BLaER1 treated with 17β-estradiol and CSF1 and Interleukin-3, amounts not matched to agents 10 nM and 100 nM (cell line): ENCODE measurements at regions not wholly inside any gene's neighbourhood (a gene's known extent, or its start where the extent isn't known, plus 50 kb on each side); places are given as distances from the start of the nearest gene placed in this dataset.

Experiments used
- H3K27ac ChIP-seq, 11 experiments: shearing (Covaris generic); formaldehyde crosslinking; 2 replicates each; pipeline ENCODE4 v1.8.1; 2022
- H3K27me3 ChIP-seq, 11 experiments: shearing (Covaris generic); formaldehyde crosslinking; 2 replicates each; pipeline ENCODE4 v1.8.1; 2022
- H3K36me3 ChIP-seq, 11 experiments: shearing (Covaris generic); formaldehyde crosslinking; 2 replicates each; pipeline ENCODE4 v1.8.1; 2022
- H3K4me1 ChIP-seq, 10 experiments: shearing (Covaris generic); formaldehyde crosslinking; 2 replicates each; pipeline ENCODE4 v1.8.1; 2022
- H3K4me2 ChIP-seq, 11 experiments: shearing (Covaris generic); formaldehyde crosslinking; 2 replicates each; pipeline ENCODE4 v1.8.1; 2022
- H3K4me3 ChIP-seq, 10 experiments: shearing (Covaris generic); formaldehyde crosslinking; 2 replicates each; pipeline ENCODE4 v1.8.1; 2022
- H3K9ac ChIP-seq, 11 experiments: shearing (Covaris generic); formaldehyde crosslinking; 2 replicates each; pipeline ENCODE4 v1.8.1; 2022
- H3K9me3 ChIP-seq, 11 experiments: shearing (Covaris generic); formaldehyde crosslinking; replicated peaks in 1 of 11; 2 replicates each; pipeline ENCODE4 v1.8.1; 2022
- H4K20me1 ChIP-seq, 11 experiments: shearing (Covaris generic); formaldehyde crosslinking; 2 replicates each; pipeline ENCODE4 v1.8.1; 2022
- Cebpa-rat ChIP-seq, 11 experiments: shearing (Covaris generic); IDR thresholded peaks; 2 replicates each; pipeline ENCODE4 v1.8.1; 2022

GRCh38 chr6:137762168-137763090, 104.6 kb upstream of the TNFAIP3 start:
- H3K9me3 ChIP-seq = peaks cover 0 to 3% (median 0%) of the 10 kb centered on the region in 11 experiments; a peak in 3 of 22 replicates
- H4K20me1 ChIP-seq = no peaks in the 10 kb centered on the region
- H3K4me1 ChIP-seq = peaks cover 0 to 28% (median 6%) of the 10 kb centered on the region in 10 experiments; a peak in 15 of 20 replicates
- no peaks in the 10 kb centered on the region for H3K36me3 ChIP-seq
- H3K27me3 ChIP-seq = no peaks in the 10 kb centered on the region
- no peak overlapping the region for H3K4me3 ChIP-seq
- H3K4me2 ChIP-seq = no peak overlapping the region
- H3K9ac ChIP-seq = no peak overlapping the region
- no peak overlapping the region for H3K27ac ChIP-seq
- TF ChIP-seq Cebpa-rat (IDR thresholded peaks at IDR 0.05) = no peak

GRCh38 chr6:137763436-137763835, 103.6 kb upstream of the TNFAIP3 start:
- Histone ChIP-seq H3K9ac (no peak overlapping the region), H3K9me3 (peaks cover 0 to 3% (median 0%) of the 10 kb centered on the region in 11 experiments; a peak in 3 of 22 replicates), H3K4me3 (no peak overlapping the region), H3K4me1 (peaks cover 5 to 38% (median 13%) of the 10 kb centered on the region in 10 experiments; a peak in 18 of 20 replicates), H3K4me2 (no peak overlapping the region), H4K20me1 (no peaks in the 10 kb centered on the region), H3K27me3 (no peaks in the 10 kb centered on the region), H3K36me3 (no peaks in the 10 kb centered on the region), H3K27ac (no peak overlapping the region)
- no peak for TF ChIP-seq Cebpa-rat (IDR thresholded peaks at IDR 0.05)

DNA sequence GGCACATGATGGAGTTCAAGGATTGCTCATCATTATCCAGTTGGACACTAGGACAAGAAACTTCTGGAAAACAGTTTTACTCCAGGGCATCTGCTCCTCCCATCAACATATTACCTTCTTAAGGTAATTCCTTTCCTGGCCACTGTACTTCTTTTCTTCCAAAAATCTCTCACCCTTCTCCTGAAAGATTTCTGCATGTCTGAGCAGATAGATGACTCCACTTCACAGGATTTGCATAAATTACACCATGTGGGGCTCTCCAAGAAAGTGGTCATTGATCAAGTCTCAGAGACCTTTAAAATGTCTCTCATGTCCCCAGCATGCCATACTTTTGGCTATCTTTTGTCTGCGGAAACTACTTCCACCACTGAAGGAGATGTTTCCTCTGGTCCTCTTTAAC, 103.2 kb upstream of the TNFAIP3 start:
- TF ChIP-seq Cebpa-rat (IDR thresholded peaks at IDR 0.05) = no peak
- peaks cover 5 to 43% (median 16%) of the 10 kb centered on the region in 10 experiments; a peak in 18 of 20 replicates for H3K4me1 ChIP-seq
- H4K20me1 ChIP-seq = no peaks in the 10 kb centered on the region
- peaks cover 0 to 5% (median 0%) of the 10 kb centered on the region in 11 experiments; a peak in 3 of 22 replicates for H3K9me3 ChIP-seq
- H3K4me2 ChIP-seq = no peak overlapping the region
- no peaks in the 10 kb centered on the region for H3K36me3 ChIP-seq
- no peak overlapping the region for H3K9ac ChIP-seq
- H3K27ac ChIP-seq = no peak overlapping the region
- no peak overlapping the region for H3K4me3 ChIP-seq
- H3K27me3 ChIP-seq = no peaks in the 10 kb centered on the region

DNA sequence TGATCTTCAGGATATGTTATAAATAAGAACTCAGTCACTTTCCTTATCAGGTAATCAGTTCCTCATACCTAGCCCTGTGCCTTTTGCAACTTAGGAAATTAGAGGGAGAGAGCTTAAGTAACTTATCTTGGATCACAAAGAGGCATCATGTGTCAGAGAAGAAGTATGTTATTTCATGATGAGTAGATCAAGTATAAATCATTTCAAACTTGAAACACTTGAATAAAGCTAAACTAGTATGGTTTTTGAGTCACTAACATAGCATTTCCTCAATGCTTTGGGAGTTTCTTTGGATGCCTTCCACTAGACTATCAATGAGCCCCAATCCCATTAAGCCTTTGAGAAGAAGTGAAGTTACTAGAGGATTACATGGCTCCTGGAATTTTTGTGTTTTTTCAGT, 102.6 kb upstream of the TNFAIP3 start:
- H3K36me3 ChIP-seq = no peaks in the 10 kb centered on the region
- peaks cover 3 to 44% (median 15%) of the 10 kb centered on the region in 10 experiments; a peak in 18 of 20 replicates for H3K4me1 ChIP-seq
- no peak overlapping the region for H3K4me2 ChIP-seq
- peaks cover 0 to 11% (median 0%) of the 10 kb centered on the region in 11 experiments; a peak in 3 of 22 replicates for H3K9me3 ChIP-seq
- H3K27me3 ChIP-seq = no peaks in the 10 kb centered on the region
- no peaks in the 10 kb centered on the region for H4K20me1 ChIP-seq
- no peak for TF ChIP-seq Cebpa-rat (IDR thresholded peaks at IDR 0.05)
- H3K27ac ChIP-seq = no peak overlapping the region
- H3K4me3 ChIP-seq = no peak overlapping the region
- no peak overlapping the region for H3K9ac ChIP-seq

GRCh38 chr6:137765059-137765458, 102.0 kb upstream of the TNFAIP3 start:
- no peak overlapping the region for H3K4me3 ChIP-seq
- H3K9ac ChIP-seq = no peak overlapping the region
- no peak for TF ChIP-seq Cebpa-rat (IDR thresholded peaks at IDR 0.05)
- H3K9me3 ChIP-seq = peaks cover 0 to 17% (median 0%) of the 10 kb centered on the region in 11 experiments; a peak in 5 of 22 replicates
- H4K20me1 ChIP-seq = no peaks in the 10 kb centered on the region
- H3K27me3 ChIP-seq = no peaks in the 10 kb centered on the region
- no peaks in the 10 kb centered on the region for H3K36me3 ChIP-seq
- peaks cover 0 to 38% (median 12%) of the 10 kb centered on the region in 10 experiments; a peak in 13 of 20 replicates for H3K4me1 ChIP-seq
- no peak overlapping the region for H3K4me2 ChIP-seq
- no peak overlapping the region for H3K27ac ChIP-seq

GRCh38 chr6:137766596-137767370, 100.3 kb upstream of the TNFAIP3 start:
- TF ChIP-seq Cebpa-rat (IDR thresholded peaks at IDR 0.05) = no peak
- Histone ChIP-seq H3K9ac (no peak overlapping the region), H3K9me3 (peaks cover 0 to 20% (median 4%) of the 10 kb centered on the region in 11 experiments; a peak in 7 of 22 replicates), H3K36me3 (no peaks in the 10 kb centered on the region), H3K4me3 (no peak overlapping the region), H3K4me2 (0 out of 22 replicates have a peak overlapping the region, but pooled peaks of 1 of the 11 experiments have one; percentile 68), H4K20me1 (no peaks in the 10 kb centered on the region), H3K27ac (no peak overlapping the region), H3K4me1 (peaks cover 0 to 25% (median 12%) of the 10 kb centered on the region in 10 experiments; a peak in 13 of 20 replicates), H3K27me3 (no peaks in the 10 kb centered on the region)

GRCh38 chr6:137767465-137767864, 99.6 kb upstream of the TNFAIP3 start:
- H3K4me3 ChIP-seq = no peak overlapping the region
- TF ChIP-seq Cebpa-rat (IDR thresholded peaks at IDR 0.05) = no peak

GRCh38 chr6:137767911-137768690, 99.0 kb upstream of the TNFAIP3 start:
- H3K4me2 ChIP-seq = peak overlapping the region in 9 of 11 experiments; percentile 2 to 68 (median 53); a peak in 14 of 22 replicates
- H3K4me3 ChIP-seq = no peak overlapping the region
- H4K20me1 ChIP-seq = no peaks in the 10 kb centered on the region
- peak overlapping the region in 4 of 11 experiments; percentile 12 to 69 (median 48); a peak in 6 of 22 replicates for H3K27ac ChIP-seq
- 0 out of 22 replicates have a peak overlapping the region, but pooled peaks of 1 of the 11 experiments have one; percentile 4 for H3K9ac ChIP-seq
- H3K36me3 ChIP-seq = no peaks in the 10 kb centered on the region
- H3K4me1 ChIP-seq = peaks cover 0 to 26% (median 12%) of the 10 kb centered on the region in 10 experiments; a peak in 13 of 20 replicates
- H3K27me3 ChIP-seq = no peaks in the 10 kb centered on the region
- TF ChIP-seq Cebpa-rat (IDR thresholded peaks at IDR 0.05) = no peak; a peak in 1 of 22 replicates
- peaks cover 0 to 20% (median 4%) of the 10 kb centered on the region in 11 experiments; a peak in 9 of 22 replicates for H3K9me3 ChIP-seq

More at GRCh38 chr6:137767465-137767864, 99.6 kb upstream of the TNFAIP3 start:
- no peaks in the 10 kb centered on the region for H3K27me3 ChIP-seq
- H3K4me2 ChIP-seq = peak overlapping the region in 5 of 11 experiments; percentile 53 to 68 (median 62); a peak in 9 of 22 replicates
- H3K36me3 ChIP-seq = no peaks in the 10 kb centered on the region
- H3K9ac ChIP-seq = no peak overlapping the region
- H3K27ac ChIP-seq = peak overlapping the region in 3 of 11 experiments; percentile 39 to 69 (median 57); a peak in 5 of 22 replicates
- H3K9me3 ChIP-seq = peaks cover 0 to 20% (median 4%) of the 10 kb centered on the region in 11 experiments; a peak in 9 of 22 replicates
- peaks cover 0 to 25% (median 12%) of the 10 kb centered on the region in 10 experiments; a peak in 13 of 20 replicates for H3K4me1 ChIP-seq
- H4K20me1 ChIP-seq = no peaks in the 10 kb centered on the region
